ENCODE measurements at regions not wholly inside any gene's neighbourhood (a gene's known extent, or its start where the extent isn't known, plus 50 kb on each side); places are given as distances from the start of the nearest gene placed in this dataset.

DNA sequence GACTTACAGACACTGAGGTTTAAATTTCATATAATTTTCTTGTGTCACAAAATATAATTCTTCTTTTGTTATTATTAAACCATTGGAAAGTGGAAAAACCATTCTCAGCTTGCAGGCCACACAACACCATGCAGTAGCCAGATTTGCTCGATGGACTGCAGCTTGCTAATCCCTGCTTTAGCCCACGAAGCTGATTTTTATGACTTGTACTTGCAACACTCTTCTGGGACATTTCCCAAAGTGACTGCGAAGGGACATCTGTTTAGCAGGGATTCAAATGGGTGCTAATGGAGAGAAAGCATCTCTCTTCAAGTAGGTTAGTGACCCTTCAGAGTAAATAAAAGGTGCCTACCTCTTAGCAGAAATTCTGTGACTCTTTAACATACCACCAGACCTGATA is 304.6 kb upstream of the ZFP64 start:
- no peak for ATAC-seq
- peaks cover 18 to 37% of the 10 kb centered on the region in 2 donors for H3K27me3 Mint-ChIP-seq

DNA sequence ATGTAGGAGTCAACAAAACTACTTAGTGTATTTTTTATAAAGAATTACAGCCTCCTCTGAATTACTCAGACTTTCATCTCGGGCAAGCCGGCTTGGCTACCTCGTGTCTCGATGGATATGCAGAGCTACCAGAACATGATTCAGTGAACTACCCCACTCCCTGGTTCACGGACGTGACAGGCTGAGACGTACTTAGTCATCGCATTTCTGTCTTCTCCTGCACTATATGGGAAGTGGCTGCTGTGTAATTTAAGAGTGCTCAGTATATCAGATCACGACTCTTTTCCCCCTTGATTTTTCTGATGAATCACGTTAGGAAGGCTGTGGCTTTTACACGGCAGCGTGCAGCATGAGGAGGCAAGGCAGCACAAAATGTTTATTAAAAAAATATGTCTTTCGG is 302.7 kb upstream of the ZFP64 start:
- H3K9me3 Mint-ChIP-seq: peaks cover 2% of the 10 kb centered on the region
- peaks cover 2 to 4% of the 10 kb centered on the region in 2 donors for H3K4me1 Mint-ChIP-seq (ENCODE audit: low read depth in 2 of 2)
- H3K27me3 Mint-ChIP-seq: peaks cover 22 to 38% of the 10 kb centered on the region in 2 donors
- no peak overlapping the region for H3K27ac Mint-ChIP-seq
- no peaks in the 10 kb centered on the region for H3K36me3 Mint-ChIP-seq
- DNase-seq (ENCODE audit: low spot score) (no peak), ATAC-seq (peak in 1 of 2 donors; percentile 62)
- H3K4me3 Mint-ChIP-seq: no peak overlapping the region

More for the DNA sequence above, 304.6 kb upstream of the ZFP64 start:
- DNase-seq (ENCODE audit: low spot score): no peak
- Mint-ChIP-seq H3K9me3 (no peaks in the 10 kb centered on the region), H3K27ac (no peak overlapping the region), H3K4me3 (no peak overlapping the region), H3K4me1 (ENCODE audit: low read depth in 2 of 2) (peaks cover 2 to 4% of the 10 kb centered on the region in 2 donors), H3K36me3 (no peaks in the 10 kb centered on the region)

DNA sequence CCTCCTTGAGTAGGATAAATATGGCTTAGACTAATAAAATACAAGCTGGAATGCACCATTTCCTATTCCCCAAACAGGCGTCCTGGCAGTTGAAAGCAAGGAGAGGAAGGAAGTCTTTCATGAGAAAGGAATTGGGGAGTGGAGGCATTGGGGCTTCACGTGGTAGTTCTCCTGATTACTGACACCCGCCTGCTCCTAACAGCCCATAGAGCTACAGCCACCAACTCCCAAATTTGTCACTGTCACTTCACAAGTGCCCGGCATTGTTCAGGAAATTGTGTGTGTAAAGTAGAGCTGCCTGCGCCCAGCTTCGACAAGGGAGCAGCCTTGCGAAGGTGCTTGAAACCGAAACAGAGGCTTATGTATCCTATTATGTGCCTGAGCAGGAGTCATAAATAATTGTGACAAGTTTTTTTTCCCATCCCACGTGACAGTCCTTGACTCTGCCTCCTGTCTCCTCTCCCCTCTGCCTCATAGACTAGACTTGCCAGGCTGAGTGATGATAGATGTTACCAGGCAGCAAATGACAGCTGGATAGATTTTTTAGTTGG is 301.7 kb upstream of the ZFP64 start:
- DNase-seq (ENCODE audit: low spot score): no peak
- H3K36me3 Mint-ChIP-seq: no peaks in the 10 kb centered on the region
- H3K4me1 Mint-ChIP-seq (ENCODE audit: low read depth in 2 of 2): peaks cover 2 to 4% of the 10 kb centered on the region in 2 donors
- H3K27ac Mint-ChIP-seq: no peak overlapping the region
- no peak for ATAC-seq
- no peak overlapping the region for H3K4me3 Mint-ChIP-seq
- peaks cover 2% of the 10 kb centered on the region for H3K9me3 Mint-ChIP-seq
- H3K27me3 Mint-ChIP-seq: peaks cover 18 to 38% of the 10 kb centered on the region in 2 donors

DNA sequence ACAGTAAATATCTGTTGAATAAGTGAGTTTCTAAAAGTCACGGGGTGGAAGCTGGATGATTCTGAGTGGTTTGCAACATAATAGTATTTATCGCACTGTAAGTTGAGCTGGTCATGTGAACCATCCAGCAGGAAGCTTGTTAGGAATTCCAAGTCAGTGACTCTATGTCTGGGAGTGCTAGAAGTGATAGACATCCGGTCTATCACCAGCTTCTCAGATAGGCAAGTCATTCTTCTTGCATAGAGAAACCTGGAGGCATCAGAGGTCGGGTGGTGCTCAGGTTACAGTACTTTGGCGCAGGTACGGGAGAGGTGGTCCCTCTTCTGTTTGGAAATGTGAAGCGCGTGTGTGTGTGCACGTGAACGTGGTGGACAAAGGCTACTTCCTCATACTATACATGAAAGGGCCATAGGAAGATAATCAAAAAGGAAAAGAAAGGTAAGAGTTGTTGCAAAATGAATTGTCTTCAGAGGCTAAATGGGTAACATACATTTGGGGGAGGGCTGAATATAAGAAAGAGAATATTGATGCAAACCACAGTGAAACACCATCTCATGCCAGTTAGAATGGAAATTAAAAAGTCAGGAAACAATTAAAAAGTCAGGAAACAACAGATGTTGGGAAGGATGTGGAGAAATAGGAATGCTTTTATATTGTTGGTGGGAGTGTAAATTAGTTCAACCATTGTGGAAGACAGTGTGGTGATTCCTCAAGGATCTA is 299.3 kb upstream of the ZFP64 start:
- Mint-ChIP-seq H3K9me3 (peaks cover 2% of the 10 kb centered on the region), H3K4me3 (no peak overlapping the region), H3K27ac (no peak overlapping the region), H3K4me1 (ENCODE audit: low read depth in 2 of 2) (peaks cover 2 to 4% of the 10 kb centered on the region in 2 donors), H3K27me3 (peaks cover 21 to 51% of the 10 kb centered on the region in 2 donors), H3K36me3 (no peaks in the 10 kb centered on the region)
- ATAC-seq (no peak), DNase-seq (ENCODE audit: low spot score) (no peak)

DNA sequence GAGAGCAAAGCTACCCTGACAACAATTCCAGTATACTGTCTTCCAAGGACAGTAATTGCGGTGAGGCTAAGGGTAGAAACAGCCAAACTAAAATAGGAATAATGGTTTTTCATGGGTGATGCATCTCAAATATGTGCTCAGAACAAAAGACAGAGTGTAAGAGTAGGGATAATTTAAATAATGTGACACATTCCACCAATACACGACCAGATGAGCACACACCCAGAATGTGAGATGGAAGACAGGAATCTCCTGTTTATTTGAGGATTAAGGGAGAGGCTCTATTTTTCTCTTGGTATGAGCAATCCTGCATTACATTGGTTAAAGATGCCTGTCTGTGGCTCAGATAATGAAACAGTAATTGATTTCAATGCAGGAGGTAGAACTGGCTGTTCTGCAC is 292.9 kb upstream of the ZFP64 start:
- no peaks in the 10 kb centered on the region for H3K4me1 Mint-ChIP-seq (ENCODE audit: low read depth in 2 of 2)
- no peaks in the 10 kb centered on the region for H3K36me3 Mint-ChIP-seq
- no peak overlapping the region for H3K27ac Mint-ChIP-seq
- no peak overlapping the region for H3K4me3 Mint-ChIP-seq
- ATAC-seq: no peak
- H3K9me3 Mint-ChIP-seq: no peaks in the 10 kb centered on the region
- DNase-seq (ENCODE audit: low spot score): no peak
- H3K27me3 Mint-ChIP-seq: peaks cover 15 to 30% of the 10 kb centered on the region in 2 donors

DNA sequence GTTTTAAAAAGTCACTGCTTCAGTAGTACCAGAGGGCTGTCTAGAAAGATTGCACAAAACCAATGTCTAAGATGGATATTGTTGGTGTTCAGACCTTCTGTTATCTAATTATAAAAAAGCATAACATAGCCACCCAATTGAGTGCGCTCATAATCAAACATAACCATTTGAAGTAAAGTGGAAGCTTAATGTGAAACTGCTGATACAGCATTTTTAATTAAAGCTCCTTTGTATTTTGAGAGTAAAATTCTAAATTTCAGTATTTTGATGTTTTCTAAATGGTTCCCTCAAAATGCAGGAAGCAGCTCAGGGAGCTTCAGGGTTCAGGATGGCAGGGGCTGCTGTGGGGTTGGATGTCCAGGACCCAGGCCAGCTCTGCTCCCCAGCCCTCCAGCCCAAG is 291.8 kb upstream of the ZFP64 start:
- DNase-seq (ENCODE audit: low spot score) (no peak), ATAC-seq (no peak)
- H3K4me1 Mint-ChIP-seq (ENCODE audit: low read depth in 2 of 2): no peaks in the 10 kb centered on the region

DNA sequence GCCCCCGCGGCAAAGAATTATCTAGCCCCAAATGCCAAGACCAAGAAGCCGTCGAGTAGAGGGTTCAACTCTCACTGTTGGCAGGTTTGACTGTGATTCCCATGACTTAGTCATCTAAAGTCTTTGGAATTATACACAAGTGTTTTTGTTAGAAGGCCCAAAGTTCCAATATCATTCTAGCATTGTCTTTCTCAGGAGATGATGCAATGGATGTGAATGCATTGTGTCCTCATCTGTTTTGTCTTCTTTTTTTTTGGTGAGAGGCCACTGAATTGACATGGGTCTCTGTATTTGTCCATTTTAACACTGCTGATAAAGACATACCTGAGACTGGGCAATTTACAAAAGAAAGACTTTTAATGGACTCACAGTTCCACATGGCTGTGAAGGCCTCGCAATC is 290.5 kb upstream of the ZFP64 start:
- Mint-ChIP-seq H3K27me3 (peaks cover 21 to 23% of the 10 kb centered on the region in 2 donors), H3K4me3 (no peak overlapping the region), H3K4me1 (ENCODE audit: low read depth in 2 of 2) (no peaks in the 10 kb centered on the region), H3K9me3 (no peaks in the 10 kb centered on the region), H3K27ac (no peak overlapping the region), H3K36me3 (no peaks in the 10 kb centered on the region)
- no peak for ATAC-seq
- DNase-seq (ENCODE audit: low spot score): no peak

More for the DNA sequence above, 291.8 kb upstream of the ZFP64 start:
- H3K36me3 Mint-ChIP-seq: no peaks in the 10 kb centered on the region
- H3K27me3 Mint-ChIP-seq: peaks cover 17 to 30% of the 10 kb centered on the region in 2 donors
- no peak overlapping the region for H3K27ac Mint-ChIP-seq
- H3K9me3 Mint-ChIP-seq: no peaks in the 10 kb centered on the region
- no peak overlapping the region for H3K4me3 Mint-ChIP-seq

DNA sequence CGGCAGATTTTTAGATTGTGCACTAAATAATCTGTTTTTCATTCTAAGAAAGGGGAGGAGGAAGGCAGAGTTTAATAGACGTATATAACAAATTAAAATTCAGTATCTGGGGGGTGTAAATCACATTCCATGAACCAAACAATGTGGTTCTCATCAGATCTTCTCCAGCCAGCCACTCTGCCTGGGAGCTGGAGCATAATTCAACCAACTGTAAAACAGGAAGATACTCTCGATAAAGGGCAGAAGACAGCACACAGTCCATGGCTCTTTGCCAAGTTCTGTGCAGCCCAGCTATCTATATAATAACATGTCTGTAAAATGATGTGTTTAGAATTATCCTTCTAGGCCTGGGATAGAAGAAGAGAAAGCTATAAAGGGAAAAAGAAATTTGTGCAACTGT is 289.9 kb upstream of the ZFP64 start:
- no peak for DNase-seq (ENCODE audit: low spot score)
- no peak overlapping the region for H3K4me3 Mint-ChIP-seq
- no peak overlapping the region for H3K27ac Mint-ChIP-seq
- no peaks in the 10 kb centered on the region for H3K9me3 Mint-ChIP-seq
- no peaks in the 10 kb centered on the region for H3K4me1 Mint-ChIP-seq (ENCODE audit: low read depth in 2 of 2)
- H3K36me3 Mint-ChIP-seq: no peaks in the 10 kb centered on the region
- peaks cover 21 to 23% of the 10 kb centered on the region in 2 donors for H3K27me3 Mint-ChIP-seq
- no peak for ATAC-seq

DNA sequence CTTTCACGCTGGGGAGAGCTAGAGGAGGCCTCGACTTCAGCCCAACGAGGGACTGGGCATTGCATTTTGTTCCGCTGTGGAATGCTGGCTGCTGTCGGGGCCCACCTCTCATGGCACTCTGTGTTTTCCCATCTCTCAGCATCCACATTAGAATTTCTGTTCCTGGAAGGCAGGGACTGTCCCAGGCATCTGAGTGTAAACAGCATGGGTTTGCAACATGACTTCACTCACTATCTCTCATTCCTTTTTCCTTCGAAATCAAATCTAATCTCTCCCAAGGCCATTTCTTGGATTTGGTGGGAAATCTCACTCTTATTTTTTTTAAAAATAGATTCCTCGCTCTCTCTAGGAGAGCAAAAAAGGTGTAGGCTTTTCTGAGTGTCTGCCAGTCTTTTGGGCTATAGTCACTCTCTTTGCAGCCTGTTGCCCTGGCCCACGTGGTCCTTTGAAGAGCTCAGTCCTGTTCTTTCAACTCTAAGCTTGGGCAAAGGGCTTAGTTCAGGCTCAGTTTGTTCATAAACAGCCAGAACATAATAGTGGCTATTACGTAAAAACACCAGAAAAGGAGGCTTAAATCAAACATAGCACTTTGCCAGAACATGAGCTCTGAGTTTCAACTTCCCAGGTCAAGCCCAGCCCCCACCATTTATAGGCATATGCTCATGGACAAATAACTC is 284.6 kb upstream of the ZFP64 start:
- Mint-ChIP-seq H3K36me3 (no peaks in the 10 kb centered on the region), H3K4me3 (no peak overlapping the region), H3K4me1 (ENCODE audit: low read depth in 2 of 2) (no peaks in the 10 kb centered on the region), H3K27ac (no peak overlapping the region), H3K27me3 (peaks cover 0 to 29% of the 10 kb centered on the region in 2 donors), H3K9me3 (no peaks in the 10 kb centered on the region)
- DNase-seq (ENCODE audit: low spot score) (no peak), ATAC-seq (no peak)

DNA sequence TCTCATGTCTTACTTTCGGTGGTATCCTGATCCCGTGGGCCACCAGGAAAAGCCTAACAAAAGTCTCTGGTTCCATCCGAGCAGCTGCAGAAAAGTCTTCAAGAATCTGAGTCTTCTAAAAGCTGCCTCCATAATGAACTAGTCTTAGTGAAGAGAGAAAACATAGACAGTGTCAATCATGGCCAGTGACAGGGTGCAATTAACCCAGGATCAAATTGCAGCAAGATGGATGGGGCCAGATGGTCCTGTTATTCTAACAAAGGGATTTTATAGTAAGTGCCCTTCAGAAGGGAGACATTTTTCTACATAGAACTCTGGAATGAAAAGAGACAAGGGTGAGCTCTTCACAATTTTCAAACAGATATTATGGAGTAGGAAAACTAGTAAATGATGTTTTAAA is 281.6 kb upstream of the ZFP64 start:
- DNase-seq (ENCODE audit: low spot score) (no peak), ATAC-seq (no peak)
- Mint-ChIP-seq H3K36me3 (no peaks in the 10 kb centered on the region), H3K4me1 (ENCODE audit: low read depth in 2 of 2) (no peaks in the 10 kb centered on the region), H3K27ac (no peak overlapping the region), H3K27me3 (peaks cover 4 to 24% of the 10 kb centered on the region in 2 donors), H3K4me3 (no peak overlapping the region), H3K9me3 (no peaks in the 10 kb centered on the region)

DNA sequence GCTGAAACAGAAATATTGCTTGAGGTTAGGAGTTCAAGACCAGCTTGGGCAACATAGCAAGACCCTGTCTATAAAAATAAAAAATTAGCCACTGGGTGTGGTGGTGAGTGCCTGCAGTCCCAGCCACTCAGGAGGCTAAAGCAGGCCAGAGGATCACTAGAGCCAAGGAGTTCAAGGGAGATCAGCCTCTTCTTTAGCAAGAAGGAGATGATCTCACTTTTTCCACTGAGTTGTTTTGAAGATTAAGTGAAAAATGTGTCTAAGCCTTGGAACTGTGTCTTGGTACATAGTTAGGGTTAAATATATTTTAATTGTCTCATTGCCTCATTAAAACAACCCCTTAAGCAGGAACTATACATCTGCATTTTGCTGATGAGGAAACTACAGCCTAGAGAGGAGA is 279.0 kb upstream of the ZFP64 start:
- H3K9me3 Mint-ChIP-seq: no peaks in the 10 kb centered on the region
- ATAC-seq: no peak

DNA sequence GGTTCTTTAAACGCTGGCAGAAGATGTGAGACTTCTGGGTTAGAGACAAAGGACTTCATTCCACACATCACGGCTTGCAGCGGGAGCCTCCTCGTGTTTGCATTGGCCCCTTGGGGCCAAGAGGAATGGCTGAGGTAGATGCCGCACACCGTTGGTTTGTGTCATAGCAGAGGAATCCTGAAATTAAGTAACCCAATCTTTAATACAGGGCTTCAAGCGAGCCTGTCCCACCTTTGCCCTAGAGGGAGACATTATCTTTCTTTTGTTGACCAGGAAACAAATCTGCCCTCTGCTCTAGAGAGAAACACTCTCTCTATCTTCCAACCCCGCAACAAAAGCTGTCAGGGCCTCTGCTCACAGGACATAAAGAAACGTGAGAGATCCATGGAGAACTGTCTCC is 277.5 kb upstream of the ZFP64 start:
- no peak overlapping the region for H3K4me3 Mint-ChIP-seq
- H3K27me3 Mint-ChIP-seq: peaks cover 18 to 23% of the 10 kb centered on the region in 2 donors
- ATAC-seq: no peak
- no peaks in the 10 kb centered on the region for H3K9me3 Mint-ChIP-seq
- no peak overlapping the region for H3K27ac Mint-ChIP-seq
- H3K36me3 Mint-ChIP-seq: no peaks in the 10 kb centered on the region
- H3K4me1 Mint-ChIP-seq (ENCODE audit: low read depth in 2 of 2): no peaks in the 10 kb centered on the region
- no peak for DNase-seq (ENCODE audit: low spot score)

More for the DNA sequence above, 279.0 kb upstream of the ZFP64 start:
- no peak for DNase-seq (ENCODE audit: low spot score)
- Mint-ChIP-seq H3K36me3 (no peaks in the 10 kb centered on the region), H3K27me3 (peaks cover 10 to 19% of the 10 kb centered on the region in 2 donors), H3K27ac (no peak overlapping the region), H3K4me3 (no peak overlapping the region), H3K4me1 (ENCODE audit: low read depth in 2 of 2) (no peaks in the 10 kb centered on the region)

DNA sequence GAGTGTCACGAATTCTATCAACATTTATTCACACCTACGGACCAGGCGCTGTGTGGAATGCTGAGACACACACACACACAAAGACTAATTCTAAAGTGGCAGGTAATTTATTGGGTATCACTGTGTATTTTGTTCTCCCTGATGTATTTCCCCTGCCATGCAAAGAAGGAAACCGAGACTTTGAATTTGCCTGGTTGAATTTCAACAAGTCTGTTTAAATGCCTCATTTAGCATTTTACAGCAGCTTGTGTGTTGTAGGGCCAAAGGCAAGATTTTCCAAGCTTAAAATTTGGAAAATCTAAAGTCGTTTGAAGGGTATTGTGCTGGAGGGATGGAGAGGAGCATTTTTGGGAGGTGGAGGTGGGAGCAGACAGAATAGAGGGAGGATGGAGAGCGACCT is 274.4 kb upstream of the ZFP64 start:
- Mint-ChIP-seq H3K27ac (no peak overlapping the region), H3K9me3 (no peaks in the 10 kb centered on the region), H3K4me1 (ENCODE audit: low read depth in 2 of 2) (no peaks in the 10 kb centered on the region), H3K36me3 (no peaks in the 10 kb centered on the region), H3K27me3 (peaks cover 17 to 35% of the 10 kb centered on the region in 2 donors), H3K4me3 (no peak overlapping the region)
- no peak for ATAC-seq
- DNase-seq (ENCODE audit: low spot score): no peak

DNA sequence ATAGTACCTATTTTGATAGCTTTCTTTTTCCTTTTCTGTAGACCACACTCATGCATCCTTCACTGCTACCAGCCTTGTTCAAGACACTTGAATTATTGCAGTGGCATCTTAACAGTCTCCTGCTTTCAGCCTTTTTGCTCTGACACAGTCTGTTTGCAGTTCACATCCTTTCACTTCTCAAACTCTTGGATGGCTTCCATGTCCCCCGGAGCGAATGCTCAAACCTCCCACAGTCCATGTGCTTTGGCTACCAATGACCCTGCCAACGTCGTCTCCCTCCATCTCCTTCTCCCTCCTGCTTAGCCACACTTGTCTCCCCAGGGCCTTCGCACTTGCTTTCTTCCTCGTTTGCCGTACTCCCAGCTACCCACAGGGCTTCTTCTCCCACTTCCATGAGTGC is 270.0 kb upstream of the ZFP64 start:
- no peaks in the 10 kb centered on the region for H3K4me1 Mint-ChIP-seq (ENCODE audit: low read depth in 2 of 2)
- ATAC-seq: no peak
- H3K36me3 Mint-ChIP-seq: no peaks in the 10 kb centered on the region
- no peaks in the 10 kb centered on the region for H3K9me3 Mint-ChIP-seq
- peaks cover 25 to 27% of the 10 kb centered on the region in 2 donors for H3K27me3 Mint-ChIP-seq
- no peak for DNase-seq (ENCODE audit: low spot score)
- no peak overlapping the region for H3K27ac Mint-ChIP-seq
- H3K4me3 Mint-ChIP-seq: no peak overlapping the region
